NCI-H748 (cell line): ENCODE measurements at regions not wholly inside any gene's neighbourhood (a gene's known extent, or its start where the extent isn't known, plus 50 kb on each side); places are given as distances from the start of the nearest gene placed in this dataset.

Experiments used
- DNase-seq: peaks from one replicate; lab custom pipeline; 2025; ENCODE audit not compliant: unreplicated experiment; lab: John Stamatoyannopoulos, UW

DNA sequence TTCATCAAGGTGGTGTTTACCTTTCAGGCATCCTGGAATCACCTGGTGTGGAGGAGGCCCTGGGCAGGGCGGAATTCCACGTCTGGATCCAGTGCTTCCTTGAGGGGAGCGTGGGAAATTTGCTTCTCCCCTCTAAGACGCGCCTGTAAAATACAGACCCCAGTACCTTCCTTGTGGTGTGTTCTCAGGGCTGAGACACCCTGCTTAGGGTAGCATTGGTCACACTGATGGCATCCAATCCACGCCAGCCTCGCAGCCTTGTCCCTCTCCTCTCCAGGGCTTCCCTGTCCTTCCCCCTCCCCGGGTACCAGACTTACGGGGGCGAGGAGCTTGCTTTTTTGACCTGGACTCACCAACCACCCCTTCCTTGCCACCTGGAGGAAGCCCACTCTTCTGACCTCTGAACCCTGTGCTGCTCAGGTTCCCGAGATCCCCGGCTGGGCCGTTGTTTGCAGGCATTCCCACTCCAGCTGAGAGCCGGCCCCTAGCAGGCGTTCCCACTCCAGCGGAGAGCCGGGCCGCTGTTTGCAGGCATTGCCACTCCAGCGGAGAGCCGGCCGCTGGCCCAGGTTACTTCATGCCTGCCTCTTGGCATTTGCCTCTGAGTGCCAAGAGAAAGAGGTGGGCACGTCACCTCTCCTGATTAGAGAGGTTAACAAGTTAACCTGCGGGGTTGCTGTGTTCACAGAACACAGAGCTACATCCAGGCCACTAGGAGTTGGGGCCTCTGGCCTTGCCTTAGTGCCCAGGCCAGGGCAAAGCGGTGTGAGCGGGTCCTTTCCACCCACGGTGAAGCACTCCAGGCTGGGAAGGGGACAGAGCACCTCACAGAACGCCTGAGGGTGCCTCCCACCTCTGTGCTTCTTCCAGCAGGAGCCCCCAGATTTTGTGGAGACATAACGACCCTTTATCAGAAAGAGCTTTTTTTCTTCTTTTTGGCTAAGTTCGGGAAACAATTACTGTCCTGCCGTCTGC is 254.0 kb upstream of the PPP2R2D start:
- DNase-seq: no peak

DNA sequence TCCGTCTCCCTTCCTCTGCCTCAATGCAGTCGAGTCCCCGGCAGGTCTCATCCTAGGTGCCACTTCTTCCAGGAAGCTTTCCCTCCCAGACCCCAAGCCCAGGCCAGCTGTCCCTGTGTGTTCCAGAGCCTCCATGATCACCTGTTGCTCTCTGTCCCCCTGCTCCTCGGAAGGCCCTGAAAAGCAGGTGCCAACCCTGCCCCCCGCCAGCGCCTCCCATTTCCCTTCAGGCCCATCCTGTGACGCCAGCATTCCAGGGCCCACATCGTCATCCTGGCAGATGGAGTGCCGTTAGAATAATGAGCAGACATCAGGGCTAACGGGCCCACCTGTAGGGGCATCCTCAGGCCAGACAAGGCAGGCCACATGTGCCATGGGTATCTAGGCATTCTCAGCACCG is 253.0 kb upstream of the PPP2R2D start:
- peak; percentile 8 for DNase-seq

DNA sequence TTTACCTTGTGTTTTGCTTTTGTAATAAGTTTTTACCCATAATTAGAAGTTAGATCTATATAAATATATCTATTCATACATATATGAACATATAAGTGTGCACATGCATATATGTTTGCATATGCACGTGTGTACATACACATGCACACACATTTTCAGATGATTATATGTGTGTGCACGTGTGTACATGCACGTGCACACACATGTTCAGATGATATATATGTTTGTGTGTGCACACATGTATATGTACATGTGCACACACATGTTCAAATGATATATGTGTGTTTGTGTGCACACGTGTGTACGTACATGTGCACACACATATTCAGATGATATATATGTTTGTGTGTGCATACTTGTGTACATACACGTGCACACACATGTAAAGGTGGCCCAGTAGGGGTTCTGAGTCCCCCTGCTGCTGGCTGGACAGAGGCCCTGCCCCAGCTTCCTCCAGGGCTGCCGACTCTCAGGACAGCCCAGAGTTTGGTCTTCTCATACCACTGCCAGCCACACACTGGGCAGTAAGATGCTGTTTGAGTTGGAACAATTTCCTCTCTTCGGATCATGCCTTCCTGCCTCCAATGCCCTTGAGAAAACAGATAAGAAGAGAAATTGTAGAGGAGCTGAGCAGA is 252.3 kb upstream of the PPP2R2D start:
- no peak for DNase-seq

DNA sequence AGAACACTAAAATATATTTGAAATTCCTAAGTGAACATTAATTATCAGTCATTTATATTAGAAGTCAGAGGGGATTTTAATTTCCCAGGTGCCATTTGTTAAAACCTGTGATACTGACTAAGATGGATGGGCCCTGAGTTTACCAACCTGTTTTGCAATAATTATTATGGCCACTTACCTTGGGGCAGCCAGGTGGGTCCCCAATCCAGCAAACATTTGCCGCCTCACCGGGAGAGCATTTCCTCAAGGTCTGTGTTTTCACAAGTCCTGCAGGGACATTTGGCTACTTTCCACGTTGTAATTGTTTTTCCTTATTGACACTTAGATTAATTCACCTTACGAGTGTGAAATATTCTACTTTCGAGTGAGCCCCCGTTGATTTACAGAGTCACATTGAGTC is 251.2 kb upstream of the PPP2R2D start:
- peak; percentile 95 for DNase-seq

DNA sequence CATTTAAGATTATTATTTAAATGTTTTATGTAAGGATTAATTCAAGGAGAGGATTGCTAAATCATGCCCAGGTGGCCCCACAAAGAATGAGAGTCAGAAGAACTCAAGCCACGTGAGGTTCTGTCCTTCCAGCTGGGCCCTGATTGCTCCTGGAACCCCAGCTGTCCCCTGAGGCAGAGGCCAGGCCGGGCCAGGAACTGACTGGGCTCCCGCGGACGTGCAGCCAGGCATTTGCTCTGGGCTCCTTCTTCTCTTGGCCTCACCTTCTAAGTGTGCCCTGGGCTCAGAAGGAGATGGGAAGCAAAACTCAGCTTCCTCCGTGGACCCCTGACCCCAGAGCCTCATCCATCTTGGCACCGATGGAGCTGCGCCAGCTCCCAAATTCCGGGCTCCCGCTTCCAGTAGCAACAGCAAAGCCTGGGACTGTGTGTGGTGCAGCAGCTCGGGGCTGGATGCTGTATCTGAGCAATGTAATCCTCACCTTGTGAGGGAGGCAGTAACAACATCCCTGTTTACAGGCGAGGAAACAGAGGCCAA is 250.6 kb upstream of the PPP2R2D start:
- DNase-seq: peak; percentile 19

DNA sequence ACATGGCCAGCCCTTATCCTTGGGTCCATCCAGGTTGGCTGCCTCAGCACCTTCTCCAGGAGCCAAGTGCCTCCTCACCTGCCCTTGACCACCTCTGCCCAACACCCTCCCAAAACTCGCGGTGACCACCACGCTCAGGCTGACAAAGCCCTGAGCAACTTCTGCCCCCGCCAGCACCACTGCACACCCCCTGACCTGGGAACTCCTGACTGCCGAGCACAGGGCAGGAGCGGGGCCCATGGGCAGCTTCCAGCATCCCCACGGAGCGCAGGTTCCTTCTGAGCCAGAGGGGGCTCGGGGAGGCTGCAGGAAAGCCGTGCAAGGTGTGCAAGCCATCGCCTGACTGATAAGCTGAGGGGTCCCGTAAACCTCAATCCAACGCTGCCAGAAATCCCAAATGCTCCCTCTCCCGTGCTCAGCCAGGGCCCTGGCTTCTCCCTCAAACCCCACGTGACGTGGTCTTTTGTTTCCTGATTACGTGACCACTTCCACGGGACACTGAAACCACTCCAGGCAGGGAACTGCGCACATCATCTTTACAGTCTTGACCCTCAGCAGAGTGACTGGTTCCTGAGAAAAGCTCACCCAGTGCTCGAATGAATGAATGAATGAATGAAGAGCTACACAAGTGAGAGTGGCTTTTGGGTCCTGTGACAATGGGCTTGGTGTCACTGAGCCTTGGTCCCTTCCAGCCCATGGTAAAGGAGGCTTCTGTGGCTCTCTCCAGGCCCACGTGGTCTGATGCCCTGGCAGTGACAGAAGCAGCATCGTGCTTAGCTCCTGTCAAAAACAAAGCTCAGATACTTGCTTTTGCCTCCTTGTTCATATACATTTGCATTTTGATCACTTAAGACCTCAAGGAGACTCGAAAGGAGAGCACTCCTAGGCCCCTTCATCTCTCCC is 249.8 kb upstream of the PPP2R2D start:
- no peak for DNase-seq

DNA sequence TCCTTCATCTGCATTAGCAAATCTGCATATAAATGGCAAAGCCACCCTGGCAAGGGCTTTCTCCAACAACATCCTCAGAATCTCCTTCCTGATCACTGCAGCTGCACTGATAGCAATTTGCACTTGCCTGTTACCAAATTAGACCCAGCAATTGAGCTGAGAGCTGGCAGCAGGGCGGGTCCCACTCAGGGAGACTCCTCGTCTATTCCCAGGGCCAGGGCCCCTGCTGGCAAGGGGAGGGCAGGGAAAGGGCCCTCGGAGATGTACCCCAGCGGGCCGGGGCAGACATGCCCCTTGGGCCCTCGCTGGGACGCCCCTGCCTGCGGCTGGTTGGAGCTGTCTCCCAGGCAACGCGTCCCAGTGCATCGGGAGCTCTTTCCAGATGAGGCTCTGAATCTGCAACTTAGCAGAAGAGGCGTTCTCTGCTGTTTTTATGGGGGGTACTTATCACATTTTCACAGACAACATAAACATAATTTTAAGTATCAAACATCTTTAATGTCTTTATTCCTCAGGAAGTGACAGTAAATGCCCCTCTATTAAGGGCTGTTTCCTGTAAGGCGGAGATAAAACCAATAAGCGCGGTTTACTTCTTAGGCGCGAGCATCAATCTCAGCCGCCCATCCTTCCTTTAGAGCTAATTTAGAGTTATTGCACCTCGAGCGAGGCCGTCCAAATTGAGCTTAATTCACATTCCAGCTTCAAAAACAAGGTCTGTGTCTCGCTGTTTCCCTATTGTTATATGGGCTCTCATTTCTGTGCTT is 249.0 kb upstream of the PPP2R2D start:
- DNase-seq: peak; percentile 74

DNA sequence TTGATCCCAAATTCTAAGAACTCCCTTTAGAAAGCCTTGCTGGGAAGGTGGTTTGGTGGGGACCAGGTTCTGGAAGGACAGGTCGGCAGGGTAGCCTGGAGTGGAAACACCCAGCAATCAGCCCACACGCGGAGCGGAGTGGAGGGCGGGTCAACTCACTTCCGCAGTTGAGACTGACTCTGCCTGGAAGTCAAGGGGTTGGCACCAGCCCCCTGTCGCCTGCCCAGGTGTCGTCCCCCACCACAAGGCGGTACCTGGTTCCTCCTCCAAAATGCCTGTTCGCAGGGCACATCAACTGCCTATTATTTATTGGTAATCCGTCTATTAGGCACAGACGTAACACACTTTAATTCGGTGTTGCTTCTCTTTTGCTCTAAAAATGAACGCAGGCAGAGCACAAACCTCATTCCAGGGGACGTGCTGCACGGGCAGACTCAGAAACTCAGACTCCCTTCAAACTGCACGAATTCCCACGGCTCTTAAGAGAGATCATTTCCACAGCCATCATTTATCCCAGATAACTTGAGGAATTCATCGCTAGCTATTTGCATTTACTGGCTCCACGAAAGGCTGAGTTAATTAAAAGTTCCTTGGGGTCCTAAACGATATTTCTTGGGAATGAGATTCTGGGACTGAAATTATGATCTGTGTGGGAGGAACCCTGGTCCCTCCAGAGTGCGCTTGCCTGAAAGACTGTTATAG is 248.2 kb upstream of the PPP2R2D start:
- peak; percentile 48 for DNase-seq

DNA sequence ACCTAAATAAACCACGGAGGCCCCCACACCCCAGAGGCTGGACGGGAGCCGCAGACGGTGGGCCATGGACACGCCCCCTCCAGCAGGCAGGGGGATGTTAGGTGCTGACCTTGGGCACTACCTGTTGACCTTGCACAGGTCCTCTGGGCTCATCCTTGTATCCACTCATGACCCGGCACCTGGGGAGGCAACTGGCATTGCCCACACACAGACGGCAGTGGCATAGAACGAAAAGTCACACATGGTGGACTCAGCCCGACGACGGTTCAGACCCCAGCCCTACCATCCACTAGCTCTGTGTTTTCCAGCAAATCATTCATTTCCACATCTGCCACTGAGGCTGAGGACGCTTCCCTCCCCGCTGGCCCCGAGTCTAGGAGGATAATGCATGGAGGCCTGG is 247.7 kb upstream of the PPP2R2D start:
- DNase-seq: no peak

DNA sequence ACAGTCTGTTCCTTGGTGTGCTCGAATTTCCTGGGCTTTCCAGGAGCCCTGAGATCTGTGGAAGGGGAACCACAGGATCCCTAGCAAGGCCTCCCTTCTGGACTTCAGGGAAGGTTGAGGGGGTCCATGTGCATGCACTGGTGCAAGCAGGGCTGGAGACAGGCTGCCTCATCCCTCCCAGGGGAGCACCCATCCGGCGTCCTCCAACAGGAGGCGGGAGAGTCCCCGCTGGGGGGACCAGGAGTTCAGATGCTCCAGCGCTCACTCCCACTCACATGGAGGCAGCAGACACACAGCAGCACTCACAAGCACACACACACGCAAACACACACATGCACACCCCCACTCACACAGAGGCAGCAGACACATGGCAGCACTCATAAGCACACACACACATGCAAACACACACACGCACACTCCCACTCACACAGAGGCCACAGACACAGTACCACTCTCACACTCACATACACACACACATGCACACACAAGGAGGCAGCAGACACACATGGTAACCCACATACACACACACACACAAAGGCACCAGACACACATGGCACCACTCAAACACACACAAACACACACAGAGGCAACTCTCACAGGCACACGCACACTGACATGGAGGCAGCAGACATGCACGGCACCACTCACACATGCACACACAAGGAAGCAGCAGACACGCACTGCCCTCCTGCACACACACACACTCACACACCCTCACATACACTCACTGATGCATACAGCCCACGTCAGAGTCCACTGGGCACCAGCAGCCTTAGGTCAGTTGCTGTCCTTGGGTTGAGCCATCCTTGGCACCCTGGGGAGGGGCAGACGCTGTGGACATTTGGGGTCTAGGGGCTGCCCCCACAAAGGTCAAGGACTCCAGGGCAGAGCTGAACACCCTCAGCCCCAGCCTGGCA is 247.0 kb upstream of the PPP2R2D start:
- no peak for DNase-seq

DNA sequence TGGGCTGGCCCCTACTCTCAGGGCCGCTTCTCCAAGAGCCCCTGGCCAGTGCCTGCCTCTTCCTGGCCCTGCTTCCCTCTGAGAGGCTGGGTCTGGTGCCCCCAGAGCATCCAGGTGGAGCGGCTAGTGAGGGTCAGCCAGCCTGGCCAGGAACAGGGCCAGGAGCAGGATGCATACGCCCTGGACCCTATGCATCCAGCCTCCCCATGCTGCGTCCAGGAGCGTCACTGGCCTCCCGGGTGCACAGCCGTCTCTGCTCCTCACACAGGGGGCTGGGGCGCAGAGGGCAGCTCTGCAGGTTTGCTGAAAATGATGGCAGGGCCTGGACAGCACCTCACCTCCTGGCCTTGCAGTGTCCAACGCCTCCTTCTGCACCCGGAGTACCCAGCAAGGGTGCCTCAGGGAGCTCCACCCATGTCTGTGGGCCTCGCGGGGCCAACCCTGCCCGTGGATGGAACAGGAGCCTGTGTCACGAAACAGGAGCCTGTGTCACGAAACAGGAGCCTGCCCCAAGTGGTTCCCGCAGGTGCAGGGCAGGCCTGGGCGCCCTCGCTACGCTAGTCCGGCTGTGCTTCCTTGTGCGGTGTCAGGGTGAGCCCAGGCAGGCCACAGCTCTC is 246.2 kb upstream of the PPP2R2D start:
- DNase-seq: no peak

DNA sequence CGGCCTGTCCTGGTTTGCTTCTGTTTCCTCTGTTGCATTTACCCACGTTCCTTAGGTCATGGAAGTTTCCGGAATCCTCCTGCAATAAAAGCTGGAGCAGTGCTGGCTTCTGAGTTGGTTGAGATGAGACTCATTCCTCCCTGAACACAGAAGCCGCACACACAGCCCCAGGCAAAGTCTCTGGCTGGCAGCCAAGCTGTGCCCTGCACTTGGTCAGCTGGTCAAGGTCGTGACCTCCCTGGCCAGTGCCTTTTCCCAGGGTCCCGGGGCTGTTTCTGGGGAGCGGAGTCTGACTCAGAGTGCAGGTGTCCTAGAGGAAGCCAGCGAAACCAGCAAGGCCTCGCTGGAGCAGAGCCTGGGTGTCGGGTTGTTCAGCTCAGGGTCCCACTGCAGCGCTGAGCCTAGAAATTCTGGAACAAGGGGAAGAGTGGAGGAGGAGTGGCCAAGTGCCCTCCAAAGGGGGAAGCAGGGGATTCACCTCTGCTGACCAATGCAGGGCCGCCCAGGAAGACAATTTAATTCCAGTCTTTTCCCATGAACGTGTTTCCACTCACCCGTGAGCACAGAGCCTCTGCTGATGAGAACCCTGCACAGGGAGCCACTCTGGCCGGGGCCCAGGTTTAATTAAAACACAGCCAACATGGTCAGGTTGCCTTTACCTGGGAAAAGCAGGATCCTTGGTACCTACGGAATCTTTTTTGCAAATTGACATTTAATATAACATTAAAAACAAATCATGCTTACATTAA is 245.5 kb upstream of the PPP2R2D start:
- no peak for DNase-seq

DNA sequence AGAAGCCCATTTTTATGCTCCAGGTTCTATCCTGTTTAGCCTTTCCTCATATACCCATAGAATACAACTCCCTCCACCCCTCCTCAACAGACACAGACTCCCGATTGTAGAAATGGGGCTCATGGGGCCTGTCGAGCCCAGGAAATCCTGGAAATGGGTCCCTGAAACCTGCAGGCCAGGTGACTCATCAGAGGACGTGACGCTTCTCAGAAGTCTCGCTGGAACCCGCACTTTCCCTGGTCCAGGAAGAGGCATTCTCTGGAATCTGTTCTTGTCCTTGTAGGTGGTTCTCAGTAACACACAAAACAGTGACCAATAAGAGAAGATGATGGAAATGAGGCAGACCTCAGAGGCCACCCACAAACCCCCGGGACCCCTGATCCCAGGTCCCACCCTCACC is 244.8 kb upstream of the PPP2R2D start:
- no peak for DNase-seq

DNA sequence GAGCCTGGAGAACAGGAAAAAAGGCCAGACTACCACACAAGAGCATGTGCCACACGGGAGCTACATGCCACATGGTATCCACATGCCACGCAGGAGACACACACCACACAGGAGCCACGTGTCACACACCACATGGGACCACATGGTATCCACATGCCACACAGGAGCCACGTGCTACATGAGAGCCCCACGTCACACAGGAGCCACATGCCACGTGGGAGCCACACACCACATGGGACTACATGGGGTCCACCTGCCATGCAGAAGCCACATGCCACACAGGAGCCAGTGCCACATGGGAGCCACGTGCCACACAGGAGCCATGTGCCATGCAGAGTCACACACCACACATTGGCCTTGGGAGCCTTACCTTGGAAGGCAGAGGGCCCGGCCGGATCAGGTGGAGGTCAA is 244.4 kb upstream of the PPP2R2D start:
- DNase-seq: no peak

DNA sequence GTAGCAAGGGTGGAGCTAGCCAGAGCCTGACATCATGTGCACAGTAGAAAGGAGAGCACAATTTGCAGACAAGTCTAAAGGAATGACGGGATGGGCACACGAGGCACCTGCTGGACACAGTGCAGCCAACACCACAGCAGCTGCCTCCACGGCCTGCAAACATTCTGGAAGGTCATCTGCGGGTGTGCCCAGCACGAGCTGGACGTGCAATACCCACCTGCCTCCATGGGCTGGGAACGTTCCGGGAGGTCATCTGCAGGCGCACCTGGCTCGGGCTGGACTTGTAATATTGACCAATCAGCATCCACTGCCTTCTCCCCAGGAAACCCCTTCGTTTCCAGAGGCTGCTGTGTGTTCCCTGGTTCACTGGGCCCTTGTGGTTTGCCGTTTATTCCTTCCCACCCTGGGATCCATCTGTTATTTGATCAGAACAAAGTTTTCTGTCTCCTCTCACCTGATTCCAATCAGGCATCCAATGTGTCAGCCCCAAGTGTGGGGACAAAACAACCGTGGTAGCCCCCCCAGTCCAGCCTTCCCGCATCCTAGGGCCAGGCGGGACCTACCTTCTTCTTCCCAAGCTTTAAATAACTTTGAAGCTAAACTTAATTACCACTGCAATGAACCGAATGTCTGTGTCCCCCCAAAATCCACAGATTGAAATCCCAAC is 243.4 kb upstream of the PPP2R2D start:
- no peak for DNase-seq

DNA sequence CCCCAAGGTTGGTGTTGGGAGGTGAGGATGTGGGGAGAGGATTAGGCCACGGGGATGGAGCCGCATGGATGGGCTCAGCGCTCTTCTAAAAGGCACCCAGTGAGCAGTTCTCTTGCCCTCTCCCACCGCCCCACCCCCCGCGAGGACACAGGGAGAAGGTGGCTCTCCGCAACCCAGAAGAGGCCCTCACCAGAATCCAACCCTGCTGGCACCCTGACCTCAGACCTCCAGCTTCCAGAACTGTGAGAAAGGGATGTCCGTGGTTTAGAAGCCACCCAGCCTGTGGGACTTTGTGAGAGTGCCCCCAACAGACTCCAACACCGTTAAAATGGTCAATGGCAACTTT is 242.8 kb upstream of the PPP2R2D start:
- DNase-seq: no peak

DNA sequence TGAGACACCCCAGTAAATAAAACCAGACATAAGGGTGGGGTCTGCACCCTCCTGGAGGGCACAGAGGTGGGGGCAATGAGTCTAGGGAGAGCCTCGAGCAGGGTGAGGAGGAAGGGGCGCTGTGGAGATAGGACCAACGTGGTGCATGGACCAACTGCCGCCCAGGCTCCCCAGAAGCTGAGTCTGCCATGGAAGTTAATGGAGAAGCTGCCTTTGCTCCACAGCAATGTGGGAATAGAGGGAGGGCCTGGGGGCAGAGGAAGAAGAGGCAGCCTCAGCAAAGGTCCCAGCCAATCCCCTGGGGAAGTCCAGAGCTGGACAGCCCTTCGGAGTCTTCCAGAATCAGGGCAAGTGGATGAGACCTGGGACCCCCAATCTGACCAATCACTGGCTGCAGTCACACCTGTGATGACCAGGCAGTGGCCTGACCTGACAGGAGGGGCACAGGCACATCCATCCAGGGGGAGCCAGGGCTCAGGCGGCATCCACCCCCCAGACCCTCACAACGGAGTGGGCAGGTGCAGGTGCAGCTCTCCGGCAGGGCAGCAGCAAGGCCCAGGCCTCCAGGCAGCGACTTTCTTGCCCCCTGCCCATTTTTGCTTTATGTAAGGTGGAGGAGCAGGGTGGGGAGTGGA is 242.2 kb upstream of the PPP2R2D start:
- DNase-seq: no peak
